BJ (cell line): ENCODE measurements at regions not wholly inside any gene's neighbourhood (a gene's known extent, or its start where the extent isn't known, plus 50 kb on each side); places are given as distances from the start of the nearest gene placed in this dataset.
"Not testable (repeated sequence)": the region's sequence is repeated elsewhere in the genome, so short reads cannot be mapped to it uniquely, and the experiment has no call there.

Source experiments
- CTCF ChIA-PET: fragments of 350-600 bp; formaldehyde crosslinking; extraction: SDS; loops from one replicate; lab custom pipeline; 2021; ENCODE audit warnings: antibody characterized with exemption, inconsistent platforms; lab: Yijun Ruan, JAX
- POLR2A ChIA-PET: fragments of 300-600 bp; sonication (Branson Sonifier 250); formaldehyde crosslinking; extraction: SDS; loops from one replicate; lab custom pipeline; 2021; ENCODE audit warnings: antibody characterized with exemption; lab: Charles Lee
- DNase-seq: peaks from one replicate; pipeline ENCODE4 v3.0.0-alpha.2; 2011; ENCODE audit warnings: low read depth
- H3K27me3 ChIP-seq: 2 replicates; pipeline ENCODE4 v1.6.0; 2011; ENCODE audit warnings: low read length; ENCODE audit not compliant: control insufficient read depth, insufficient read depth
- H3K36me3 ChIP-seq: 2 replicates; pipeline ENCODE4 v1.5.1; 2011; ENCODE audit warnings: low read length; ENCODE audit not compliant: control insufficient read depth, insufficient read depth
- H3K4me3 ChIP-seq: 2 replicates; pipeline ENCODE4 v1.5.1; 2011; ENCODE audit warnings: low read depth, mild to moderate bottlenecking, control low read depth, low read length
- TF ChIP-seq, protein P1 (sequence below): IDR thresholded peaks from 2 replicates; pipeline ENCODE4 v1.5.1; 2011; ENCODE audit warnings: low read depth, mild to moderate bottlenecking, control low read depth, inconsistent platforms, low read length, moderate library complexity; ENCODE audit not compliant: insufficient read depth

DNA sequence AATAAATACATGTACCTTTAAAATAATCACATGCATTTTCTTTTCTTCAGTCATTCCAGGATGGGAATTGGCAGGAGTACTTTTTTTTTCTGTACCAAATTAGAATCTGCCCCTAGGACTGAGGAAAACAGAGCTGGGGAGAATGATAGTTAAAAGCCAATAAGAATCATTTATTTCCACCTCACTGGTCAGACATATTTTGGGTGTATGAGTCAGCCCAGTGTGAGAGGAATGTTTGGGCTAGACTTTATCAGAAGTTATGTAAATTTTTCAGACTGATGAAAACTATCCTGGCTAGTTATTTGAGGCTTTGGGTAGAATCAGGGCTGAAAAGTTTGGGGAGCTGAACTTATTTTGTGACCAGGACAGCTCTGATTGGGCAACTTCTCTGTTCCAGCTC is 303.1 kb upstream of the NPSR1 start:
- TF ChIP-seq, protein P1, sequence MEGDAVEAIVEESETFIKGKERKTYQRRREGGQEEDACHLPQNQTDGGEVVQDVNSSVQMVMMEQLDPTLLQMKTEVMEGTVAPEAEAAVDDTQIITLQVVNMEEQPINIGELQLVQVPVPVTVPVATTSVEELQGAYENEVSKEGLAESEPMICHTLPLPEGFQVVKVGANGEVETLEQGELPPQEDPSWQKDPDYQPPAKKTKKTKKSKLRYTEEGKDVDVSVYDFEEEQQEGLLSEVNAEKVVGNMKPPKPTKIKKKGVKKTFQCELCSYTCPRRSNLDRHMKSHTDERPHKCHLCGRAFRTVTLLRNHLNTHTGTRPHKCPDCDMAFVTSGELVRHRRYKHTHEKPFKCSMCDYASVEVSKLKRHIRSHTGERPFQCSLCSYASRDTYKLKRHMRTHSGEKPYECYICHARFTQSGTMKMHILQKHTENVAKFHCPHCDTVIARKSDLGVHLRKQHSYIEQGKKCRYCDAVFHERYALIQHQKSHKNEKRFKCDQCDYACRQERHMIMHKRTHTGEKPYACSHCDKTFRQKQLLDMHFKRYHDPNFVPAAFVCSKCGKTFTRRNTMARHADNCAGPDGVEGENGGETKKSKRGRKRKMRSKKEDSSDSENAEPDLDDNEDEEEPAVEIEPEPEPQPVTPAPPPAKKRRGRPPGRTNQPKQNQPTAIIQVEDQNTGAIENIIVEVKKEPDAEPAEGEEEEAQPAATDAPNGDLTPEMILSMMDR = no peak
- peak; percentile 32 for DNase-seq
- POLR2A ChIA-PET = interaction anchor here (0.5 kb wide), 1 partner anchor 173 kb away, joined by 3 read pairs; no protein-coding TSS in a partner anchor
- CTCF ChIA-PET = no interaction called here
- H3K27me3 ChIP-seq = no peaks in the 10 kb centered on the region
- no peak overlapping the region for H3K4me3 ChIP-seq
- H3K36me3 ChIP-seq = no peaks in the 10 kb centered on the region

GRCh38 chr7:34357068-34357467 is 300.9 kb upstream of the NPSR1 start:
- H3K36me3 ChIP-seq = no peaks in the 10 kb centered on the region
- no peaks in the 10 kb centered on the region for H3K27me3 ChIP-seq
- POLR2A ChIA-PET = no interaction called here
- CTCF ChIA-PET = interaction anchor here (0.6 to 3.9 kb wide), 3 partner anchors 36 to 777 kb away, joined by 3 to 12 read pairs (median 3); no protein-coding TSS in a partner anchor
- no peak overlapping the region for H3K4me3 ChIP-seq
- DNase-seq = no peak
- TF ChIP-seq, protein P1 = no peak

GRCh38 chr7:34357946-34358345 is 300.1 kb upstream of the NPSR1 start:
- TF ChIP-seq, protein P1 = no peak
- CTCF ChIA-PET = interaction anchor here (3.9 kb wide), 1 partner anchor 37 kb away, joined by 12 read pairs; no protein-coding TSS in a partner anchor
- no peaks in the 10 kb centered on the region; the same call in 1 of the 2 replicates for H3K27me3 ChIP-seq
- POLR2A ChIA-PET = no interaction called here
- no peak for DNase-seq
- no peak overlapping the region for H3K4me3 ChIP-seq
- H3K36me3 ChIP-seq = no peaks in the 10 kb centered on the region

GRCh38 chr7:34358578-34358977 is 299.4 kb upstream of the NPSR1 start:
- H3K27me3 ChIP-seq, DNase-seq, H3K4me3 ChIP-seq, POLR2A ChIA-PET, H3K36me3 ChIP-seq: not testable (repeated sequence)
- CTCF ChIA-PET = interaction anchor here (0.9 to 3.9 kb wide), 2 partner anchors 38 to 41 kb away, joined by 3 to 12 read pairs; no protein-coding TSS in a partner anchor

DNA sequence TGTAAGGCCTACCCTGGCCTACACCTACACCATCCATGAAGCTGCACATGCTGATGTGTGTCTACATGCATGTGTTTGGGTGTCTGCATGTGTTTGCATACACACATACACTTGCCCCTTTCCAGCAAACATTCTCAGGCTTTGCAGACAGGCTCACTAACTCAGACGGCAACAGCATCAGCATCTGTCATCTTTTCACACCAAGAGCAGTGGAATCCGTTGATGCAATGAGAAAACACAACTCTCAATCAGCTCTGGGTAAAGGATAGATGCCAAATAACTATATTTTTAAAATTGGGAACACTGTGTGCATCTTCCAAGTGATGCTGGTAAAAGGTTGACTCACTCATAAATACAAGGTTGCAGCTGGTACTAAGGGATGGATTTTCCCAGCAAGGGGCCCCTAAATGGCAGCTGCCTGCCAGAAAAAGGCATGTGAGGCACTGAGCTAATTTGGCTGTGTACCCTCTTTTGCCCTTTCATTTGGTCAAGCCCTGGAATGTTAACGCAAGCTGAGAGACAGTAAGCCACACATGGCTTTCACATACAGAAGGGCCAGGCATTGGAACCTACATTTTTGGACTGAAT is 296.3 kb upstream of the NPSR1 start:
- CTCF ChIA-PET = interaction anchor here (0.7 kb wide), 1 partner anchor 16 kb away, joined by 3 read pairs; no protein-coding TSS in a partner anchor
- POLR2A ChIA-PET = no interaction called here
- DNase-seq = no peak
- Histone ChIP-seq H3K36me3 (no peaks in the 10 kb centered on the region), H3K27me3 (peaks cover 4% of the 10 kb centered on the region), H3K4me3 (no peak overlapping the region)
- TF ChIP-seq, protein P1 = no peak

GRCh38 chr7:34362621-34363020 is 295.4 kb upstream of the NPSR1 start:
- CTCF ChIA-PET = interaction anchor here (2.0 kb wide), 1 partner anchor 42 kb away, joined by 5 read pairs; no protein-coding TSS in a partner anchor
- DNase-seq = no peak
- H3K36me3 ChIP-seq = no peaks in the 10 kb centered on the region
- POLR2A ChIA-PET = no interaction called here
- H3K27me3 ChIP-seq = peaks cover 4% of the 10 kb centered on the region
- TF ChIP-seq, protein P1 = no peak
- no peak overlapping the region for H3K4me3 ChIP-seq
